LNCaP clone FGC (cell line): ENCODE measurements at regions not wholly inside any gene's neighbourhood (a gene's known extent, or its start where the extent isn't known, plus 50 kb on each side); places are given as distances from the start of the nearest gene placed in this dataset.

Experiments
- DNase-seq: peaks from one replicate; pipeline ENCODE4 v3.0.0-alpha.2; 2011; ENCODE audit warnings: low read depth
- H3K4me3 ChIP-seq: 2 replicates; pipeline ENCODE4 v1.5.1; 2011; ENCODE audit warnings: mild to moderate bottlenecking, low read depth, low read length, control low read depth
- TF ChIP-seq, protein P1 (sequence below): IDR thresholded peaks from 2 replicates; pipeline ENCODE4 v1.5.1; 2012; ENCODE audit warnings: mild to moderate bottlenecking; ENCODE audit not compliant: control insufficient read depth, insufficient read depth; ENCODE audit errors: extremely low read depth

DNA sequence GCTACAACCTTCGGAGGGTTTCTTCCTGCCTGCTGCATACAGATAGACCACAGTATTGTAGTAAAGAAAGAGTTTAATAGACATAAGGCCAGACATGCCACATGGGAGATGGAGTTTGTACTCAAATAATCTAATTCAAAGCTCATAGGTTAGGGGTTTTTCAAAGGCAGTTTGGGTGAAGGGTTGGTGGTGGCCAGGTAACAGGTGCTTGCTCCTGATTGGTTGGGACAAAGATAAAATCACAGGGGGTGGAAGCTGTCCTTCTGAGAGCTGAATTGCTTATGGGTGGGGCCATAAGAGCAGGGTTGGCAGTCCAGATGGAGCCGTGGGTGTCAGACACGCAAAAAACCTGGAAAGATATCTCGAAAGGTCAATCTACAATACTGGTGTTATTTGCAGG, 92.3 kb upstream of the ETV3 start:
- DNase-seq: no peak
- TF ChIP-seq, protein P1, sequence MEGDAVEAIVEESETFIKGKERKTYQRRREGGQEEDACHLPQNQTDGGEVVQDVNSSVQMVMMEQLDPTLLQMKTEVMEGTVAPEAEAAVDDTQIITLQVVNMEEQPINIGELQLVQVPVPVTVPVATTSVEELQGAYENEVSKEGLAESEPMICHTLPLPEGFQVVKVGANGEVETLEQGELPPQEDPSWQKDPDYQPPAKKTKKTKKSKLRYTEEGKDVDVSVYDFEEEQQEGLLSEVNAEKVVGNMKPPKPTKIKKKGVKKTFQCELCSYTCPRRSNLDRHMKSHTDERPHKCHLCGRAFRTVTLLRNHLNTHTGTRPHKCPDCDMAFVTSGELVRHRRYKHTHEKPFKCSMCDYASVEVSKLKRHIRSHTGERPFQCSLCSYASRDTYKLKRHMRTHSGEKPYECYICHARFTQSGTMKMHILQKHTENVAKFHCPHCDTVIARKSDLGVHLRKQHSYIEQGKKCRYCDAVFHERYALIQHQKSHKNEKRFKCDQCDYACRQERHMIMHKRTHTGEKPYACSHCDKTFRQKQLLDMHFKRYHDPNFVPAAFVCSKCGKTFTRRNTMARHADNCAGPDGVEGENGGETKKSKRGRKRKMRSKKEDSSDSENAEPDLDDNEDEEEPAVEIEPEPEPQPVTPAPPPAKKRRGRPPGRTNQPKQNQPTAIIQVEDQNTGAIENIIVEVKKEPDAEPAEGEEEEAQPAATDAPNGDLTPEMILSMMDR: no peak
- H3K4me3 ChIP-seq: no peak overlapping the region

DNA sequence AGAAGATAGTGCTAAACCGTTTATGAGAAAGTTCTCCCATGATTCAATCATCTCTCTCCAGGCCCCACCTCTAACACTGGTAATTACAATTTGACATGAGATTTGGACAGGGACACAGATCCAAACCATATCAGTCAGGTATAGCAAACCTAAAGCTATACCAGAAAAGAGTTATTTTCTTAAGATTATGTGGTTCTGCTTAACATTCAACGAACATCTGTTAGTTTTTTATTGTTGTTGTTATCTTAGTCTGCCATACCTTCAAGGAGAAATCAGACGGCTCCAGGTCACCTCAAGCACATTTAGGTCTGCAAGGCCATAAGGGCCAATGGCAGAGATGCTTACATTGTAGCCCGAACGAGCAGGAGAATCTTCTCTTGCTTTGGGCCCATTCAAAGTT, 89.5 kb upstream of the ETV3 start:
- no peak overlapping the region for H3K4me3 ChIP-seq
- TF ChIP-seq, protein P1: no peak

DNA sequence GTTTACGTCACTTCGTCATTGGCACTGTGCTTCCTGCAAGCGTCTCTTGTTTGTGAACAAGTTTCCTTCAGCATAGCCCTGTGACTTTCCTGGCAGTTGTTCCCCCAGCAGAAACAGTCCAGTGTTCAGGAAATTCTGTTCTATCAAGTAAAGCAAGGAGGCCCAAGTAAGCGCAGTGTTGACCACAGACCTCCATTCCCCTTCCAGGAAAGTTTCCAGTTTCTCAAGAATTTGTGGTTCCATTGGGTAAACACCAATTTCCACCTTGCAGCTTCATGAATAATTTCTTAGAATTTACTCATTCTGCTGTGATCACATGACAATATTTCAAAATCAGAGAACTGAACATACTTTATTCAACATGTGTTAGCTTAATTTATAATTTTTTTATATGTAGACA, 88.5 kb upstream of the ETV3 start:
- no peak for DNase-seq
- no peak overlapping the region for H3K4me3 ChIP-seq
- TF ChIP-seq, protein P1: no peak

More for the DNA sequence above, 89.5 kb upstream of the ETV3 start:
- DNase-seq: no peak

DNA sequence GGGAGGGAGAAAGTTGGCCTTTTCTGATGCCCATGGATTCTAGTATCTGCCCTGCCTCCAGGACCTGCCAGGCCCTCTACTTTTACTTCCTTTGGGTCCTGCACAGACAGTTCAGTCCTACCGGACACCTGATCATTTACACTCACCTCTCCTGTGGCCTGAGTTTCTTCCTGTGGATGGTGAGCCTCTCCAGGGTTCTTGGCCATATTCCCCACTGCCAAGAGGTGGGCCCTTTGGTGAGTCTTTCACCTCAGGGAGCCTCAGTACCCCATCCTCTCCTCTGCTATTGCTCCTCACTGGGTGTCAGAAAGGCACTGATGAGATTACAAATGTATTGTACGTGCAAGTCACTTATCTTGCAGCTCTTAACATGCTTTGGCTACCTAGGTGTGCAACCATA, 81.4 kb upstream of the ETV3 start:
- TF ChIP-seq, protein P1: no peak
- no peak overlapping the region for H3K4me3 ChIP-seq
- no peak for DNase-seq

DNA sequence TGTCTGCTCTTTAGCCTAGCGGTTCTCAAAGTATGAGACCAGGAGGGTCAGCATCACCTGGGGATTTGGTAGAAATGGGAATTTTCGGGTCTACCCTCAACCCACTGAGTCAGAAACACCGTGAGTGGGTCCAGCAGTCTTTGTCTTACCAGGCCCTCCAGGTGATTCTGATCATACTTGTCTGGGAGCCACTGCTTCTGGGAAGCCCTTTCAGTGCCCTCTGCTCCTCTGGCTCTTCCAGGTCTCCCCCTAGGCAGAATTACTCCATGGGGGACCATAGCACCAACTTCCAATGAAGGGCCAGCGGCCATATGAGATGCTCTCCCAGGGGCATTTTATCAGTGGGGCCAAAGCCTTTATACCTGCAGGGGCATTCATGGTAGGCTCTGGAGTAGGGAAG, 81.0 kb upstream of the ETV3 start:
- H3K4me3 ChIP-seq: no peak overlapping the region
- no peak for DNase-seq
- TF ChIP-seq, protein P1: no peak

DNA sequence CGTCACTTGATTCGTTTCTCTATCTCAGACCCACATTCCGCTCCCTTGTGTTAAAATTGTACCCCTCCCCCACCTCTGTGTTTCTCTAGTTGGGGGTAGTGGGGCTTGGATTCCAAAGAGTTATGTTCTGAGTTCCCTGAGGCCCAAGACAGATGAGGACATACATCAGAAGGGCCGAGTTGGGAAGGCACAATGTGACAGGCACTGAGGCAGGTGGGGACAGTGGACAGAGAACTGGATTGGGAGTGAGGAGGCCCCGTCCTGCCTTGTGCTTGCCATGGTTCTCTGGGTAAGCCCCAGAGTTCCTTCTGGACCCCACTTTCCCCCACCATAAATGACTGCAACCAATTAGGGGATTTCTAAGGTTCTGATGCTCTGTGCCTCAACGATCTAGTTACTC, 80.5 kb upstream of the ETV3 start:
- TF ChIP-seq, protein P1: no peak
- H3K4me3 ChIP-seq: no peak overlapping the region
- no peak for DNase-seq

DNA sequence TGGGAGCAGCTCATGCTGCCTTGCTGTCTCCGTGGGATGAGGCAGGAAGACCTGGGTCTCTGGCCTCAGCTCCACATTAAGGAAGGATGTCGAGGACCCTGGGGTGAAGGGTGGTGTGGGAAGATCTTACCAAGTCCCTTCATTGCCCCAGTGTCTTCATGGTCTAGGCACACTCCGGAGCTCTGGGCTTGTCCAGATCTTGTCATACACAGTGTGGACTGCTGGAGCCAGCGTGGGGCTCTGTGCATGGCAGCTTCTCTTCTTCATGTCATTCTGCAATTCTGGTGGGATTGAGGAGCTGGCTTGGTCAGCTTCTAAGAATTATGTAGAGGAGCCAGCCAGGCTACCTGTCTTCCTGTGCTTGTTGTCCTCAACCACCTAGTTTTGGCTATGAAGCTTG, 79.3 kb upstream of the ETV3 start:
- no peak for DNase-seq
- TF ChIP-seq, protein P1: no peak
- no peak overlapping the region for H3K4me3 ChIP-seq
